Activated naive CD8-positive, alpha-beta T cell (primary cell): ENCODE measurements at regions not wholly inside any gene's neighbourhood (a gene's known extent, or its start where the extent isn't known, plus 50 kb on each side); places are given as distances from the start of the nearest gene placed in this dataset.
"Not testable (repeated sequence)": the region's sequence is repeated elsewhere in the genome, so short reads cannot be mapped to it uniquely, and the experiment has no call there.

ENCODE experiments used
- H3K27ac Mint-ChIP-seq: one replicate; pipeline ENCODE4 v1.8.0; 2021; ENCODE audit warnings: mixed read lengths
- H3K27me3 Mint-ChIP-seq: one replicate; pipeline ENCODE4 v1.8.0; 2021; ENCODE audit warnings: mixed read lengths
- H3K36me3 Mint-ChIP-seq: one replicate; pipeline ENCODE4 v1.8.0; 2021; ENCODE audit warnings: mixed read lengths
- H3K4me1 Mint-ChIP-seq: one replicate; pipeline ENCODE4 v1.8.0; 2021; ENCODE audit warnings: low read depth, mixed read lengths
- H3K4me3 Mint-ChIP-seq: one replicate; pipeline ENCODE4 v1.8.0; 2021; ENCODE audit warnings: mild to moderate bottlenecking, mixed read lengths
- H3K9me3 Mint-ChIP-seq: one replicate; pipeline ENCODE4 v1.8.0; 2021; ENCODE audit warnings: low read depth, mixed read lengths

GRCh38 chr2:83113953-83114352 lies 1345.1 kb downstream of the SUCLG1 start:
- H3K27ac Mint-ChIP-seq: no peak overlapping the region
- no peak overlapping the region for H3K4me3 Mint-ChIP-seq
- H3K4me1 Mint-ChIP-seq: no peaks in the 10 kb centered on the region
- no peaks in the 10 kb centered on the region for H3K36me3 Mint-ChIP-seq
- H3K27me3 Mint-ChIP-seq: no peaks in the 10 kb centered on the region
- H3K9me3 Mint-ChIP-seq: peaks cover 8% of the 10 kb centered on the region

- Mint-ChIP-seq H3K4me3 (no peak overlapping the region), H3K27ac (no peak overlapping the region), H3K9me3 (peaks cover 8% of the 10 kb centered on the region), H3K36me3 (no peaks in the 10 kb centered on the region), H3K27me3 (no peaks in the 10 kb centered on the region), H3K4me1 (no peaks in the 10 kb centered on the region)
Observed at GRCh38 chr2:83112858-83113257, 1346.2 kb downstream of the SUCLG1 start.

- H3K4me1 Mint-ChIP-seq: no peaks in the 10 kb centered on the region
- no peaks in the 10 kb centered on the region for H3K36me3 Mint-ChIP-seq
- H3K27me3 Mint-ChIP-seq: no peaks in the 10 kb centered on the region
- no peak overlapping the region for H3K4me3 Mint-ChIP-seq
- H3K27ac Mint-ChIP-seq: no peak overlapping the region
- peaks cover 12% of the 10 kb centered on the region for H3K9me3 Mint-ChIP-seq
Observed at GRCh38 chr2:83109284-83109683, 1349.8 kb downstream of the SUCLG1 start.

- no peak overlapping the region for H3K27ac Mint-ChIP-seq
- H3K4me1 Mint-ChIP-seq: no peaks in the 10 kb centered on the region
- peaks cover 12% of the 10 kb centered on the region for H3K9me3 Mint-ChIP-seq
- H3K36me3 Mint-ChIP-seq: no peaks in the 10 kb centered on the region
- no peak overlapping the region for H3K4me3 Mint-ChIP-seq
- H3K27me3 Mint-ChIP-seq: no peaks in the 10 kb centered on the region
Observed at GRCh38 chr2:83106853-83107252, 1352.2 kb downstream of the SUCLG1 start.

- peaks cover 17% of the 10 kb centered on the region for H3K9me3 Mint-ChIP-seq
- no peak overlapping the region for H3K27ac Mint-ChIP-seq
- no peak overlapping the region for H3K4me3 Mint-ChIP-seq
- H3K27me3 Mint-ChIP-seq: no peaks in the 10 kb centered on the region
- H3K36me3 Mint-ChIP-seq: no peaks in the 10 kb centered on the region
- no peaks in the 10 kb centered on the region for H3K4me1 Mint-ChIP-seq
Observed at GRCh38 chr2:83104202-83104601, 1354.9 kb downstream of the SUCLG1 start.

GRCh38 chr2:83103613-83104012 lies 1355.5 kb downstream of the SUCLG1 start:
- no peak overlapping the region for H3K4me3 Mint-ChIP-seq
- no peaks in the 10 kb centered on the region for H3K36me3 Mint-ChIP-seq
- H3K27ac Mint-ChIP-seq: no peak overlapping the region
- H3K27me3 Mint-ChIP-seq: no peaks in the 10 kb centered on the region
- peaks cover 15% of the 10 kb centered on the region for H3K9me3 Mint-ChIP-seq
- no peaks in the 10 kb centered on the region for H3K4me1 Mint-ChIP-seq

- H3K27me3 Mint-ChIP-seq, H3K4me1 Mint-ChIP-seq, H3K9me3 Mint-ChIP-seq, H3K27ac Mint-ChIP-seq, H3K4me3 Mint-ChIP-seq, H3K36me3 Mint-ChIP-seq: not testable (repeated sequence)
Observed at GRCh38 chr2:83089051-83089450, 1370.0 kb downstream of the SUCLG1 start.

- no peaks in the 10 kb centered on the region for H3K4me1 Mint-ChIP-seq
- H3K27me3 Mint-ChIP-seq: no peaks in the 10 kb centered on the region
- H3K9me3 Mint-ChIP-seq: peaks cover 6% of the 10 kb centered on the region
- no peaks in the 10 kb centered on the region for H3K36me3 Mint-ChIP-seq
- no peak overlapping the region for H3K27ac Mint-ChIP-seq
- H3K4me3 Mint-ChIP-seq: no peak overlapping the region
Observed at GRCh38 chr2:83085869-83086268, 1373.2 kb downstream of the SUCLG1 start.

- no peak overlapping the region for H3K4me3 Mint-ChIP-seq
- H3K4me1 Mint-ChIP-seq: no peaks in the 10 kb centered on the region
- H3K27ac Mint-ChIP-seq: no peak overlapping the region
- H3K9me3 Mint-ChIP-seq: no peaks in the 10 kb centered on the region
- H3K27me3 Mint-ChIP-seq: no peaks in the 10 kb centered on the region
- H3K36me3 Mint-ChIP-seq: no peaks in the 10 kb centered on the region
Observed at GRCh38 chr2:83081826-83082690, 1377.0 kb downstream of the SUCLG1 start.

GRCh38 chr2:83079007-83079406 lies 1380.1 kb downstream of the SUCLG1 start:
- H3K36me3 Mint-ChIP-seq: no peaks in the 10 kb centered on the region
- no peaks in the 10 kb centered on the region for H3K27me3 Mint-ChIP-seq
- H3K4me3 Mint-ChIP-seq: no peak overlapping the region
- no peak overlapping the region for H3K27ac Mint-ChIP-seq
- H3K4me1 Mint-ChIP-seq: no peaks in the 10 kb centered on the region
- peaks cover 7% of the 10 kb centered on the region for H3K9me3 Mint-ChIP-seq

GRCh38 chr2:83072767-83073166 lies 1386.3 kb downstream of the SUCLG1 start:
- Mint-ChIP-seq H3K27ac (no peak overlapping the region), H3K9me3 (peaks cover 13% of the 10 kb centered on the region), H3K4me3 (no peak overlapping the region), H3K4me1 (no peaks in the 10 kb centered on the region), H3K36me3 (no peaks in the 10 kb centered on the region), H3K27me3 (no peaks in the 10 kb centered on the region)

GRCh38 chr2:83071914-83072313 lies 1387.2 kb downstream of the SUCLG1 start:
- Mint-ChIP-seq H3K4me1 (no peaks in the 10 kb centered on the region), H3K27ac (no peak overlapping the region), H3K27me3 (no peaks in the 10 kb centered on the region), H3K9me3 (peaks cover 13% of the 10 kb centered on the region), H3K4me3 (no peak overlapping the region), H3K36me3 (no peaks in the 10 kb centered on the region)

GRCh38 chr2:83071352-83071751 lies 1387.7 kb downstream of the SUCLG1 start:
- H3K27ac Mint-ChIP-seq: no peak overlapping the region
- no peaks in the 10 kb centered on the region for H3K27me3 Mint-ChIP-seq
- H3K9me3 Mint-ChIP-seq: peaks cover 13% of the 10 kb centered on the region
- no peaks in the 10 kb centered on the region for H3K4me1 Mint-ChIP-seq
- H3K4me3 Mint-ChIP-seq: no peak overlapping the region
- H3K36me3 Mint-ChIP-seq: no peaks in the 10 kb centered on the region

- Mint-ChIP-seq H3K4me1 (no peaks in the 10 kb centered on the region), H3K27me3 (no peaks in the 10 kb centered on the region), H3K27ac (no peak overlapping the region), H3K4me3 (no peak overlapping the region), H3K9me3 (peaks cover 6% of the 10 kb centered on the region), H3K36me3 (no peaks in the 10 kb centered on the region)
Observed at GRCh38 chr2:83069724-83070123, 1389.4 kb downstream of the SUCLG1 start.

GRCh38 chr2:83068714-83069113 lies 1390.4 kb downstream of the SUCLG1 start:
- no peak overlapping the region for H3K4me3 Mint-ChIP-seq
- no peaks in the 10 kb centered on the region for H3K27me3 Mint-ChIP-seq
- no peak overlapping the region for H3K27ac Mint-ChIP-seq
- H3K9me3 Mint-ChIP-seq: peaks cover 6% of the 10 kb centered on the region
- no peaks in the 10 kb centered on the region for H3K36me3 Mint-ChIP-seq
- no peaks in the 10 kb centered on the region for H3K4me1 Mint-ChIP-seq

- Mint-ChIP-seq H3K27me3 (no peaks in the 10 kb centered on the region), H3K4me1 (no peaks in the 10 kb centered on the region), H3K27ac (no peak overlapping the region), H3K4me3 (no peak overlapping the region), H3K9me3 (peaks cover 6% of the 10 kb centered on the region), H3K36me3 (no peaks in the 10 kb centered on the region)
Observed at GRCh38 chr2:83067947-83068346, 1391.1 kb downstream of the SUCLG1 start.
